PC-9 (cell line): ENCODE measurements at regions not wholly inside any gene's neighbourhood (a gene's known extent, or its start where the extent isn't known, plus 50 kb on each side); places are given as distances from the start of the nearest gene placed in this dataset.

ENCODE experiments used
- BruUV-seq: library from RNA; stranded (reverse); fragments of 400-500 nt; replicated peaks from 2 replicates; lab custom pipeline; 2021; lab: Mats Ljungman, UMichigan
- CTCF ChIA-PET: fragments of 300-600 bp; sonication (Branson Sonifier 250); formaldehyde crosslinking; loops from one replicate; lab custom pipeline; 2022; ENCODE audit warnings: antibody characterized with exemption; lab: Charles Lee
- POLR2A ChIA-PET: fragments of 300-600 bp; sonication (Branson Sonifier 250); formaldehyde crosslinking; loops from one replicate; lab custom pipeline; 2022; ENCODE audit warnings: antibody characterized with exemption; ENCODE audit not compliant: unreplicated experiment; lab: Charles Lee
- DNase-seq, 2 experiments: peaks; one replicate each; pipeline versions ENCODE4 v3.0.0 to v3.0.0-alpha.2; 2015 to 2022; ENCODE audit warnings: mixed read lengths in 1 of 2
- H2AFZ ChIP-seq: fragments of 200-600 bp; sonication (generic); 2 replicates; pipeline ENCODE4 v1.8.1; 2017; ENCODE audit warnings: antibody characterized with exemption
- H3F3A ChIP-seq: fragments of 200-600 bp; sonication (generic); 2 replicates; pipeline ENCODE4 v1.8.1; 2017; ENCODE audit warnings: antibody characterized with exemption, mild to moderate bottlenecking, low read depth; ENCODE audit not compliant: insufficient read depth
- H3K27ac ChIP-seq: fragments of 200-600 bp; sonication (generic); 2 replicates; pipeline ENCODE4 v1.6.1; 2016; ENCODE audit warnings: mixed run types
- H3K27me3 ChIP-seq: fragments of 200-600 bp; sonication (generic); 2 replicates; pipeline ENCODE4 v1.6.1; 2016; ENCODE audit warnings: low read depth, mixed run types; ENCODE audit not compliant: insufficient read depth
- H3K36me3 ChIP-seq: fragments of 200-600 bp; sonication (generic); 2 replicates; pipeline ENCODE4 v1.6.1; 2016; ENCODE audit warnings: low read depth, mixed run types
- H3K4me1 ChIP-seq: fragments of 200-600 bp; sonication (generic); replicated peaks from 2 replicates; pipeline ENCODE4 v1.6.1; 2016; ENCODE audit warnings: mixed run types; ENCODE audit not compliant: insufficient read depth
- H3K4me2 ChIP-seq: fragments of 200-600 bp; sonication (generic); 2 replicates; pipeline ENCODE4 v1.6.1; 2017; ENCODE audit warnings: mixed run types
- H3K4me3 ChIP-seq: fragments of 200-600 bp; sonication (generic); 2 replicates; pipeline ENCODE4 v1.6.1; 2016; ENCODE audit warnings: mixed run types
- H3K79me2 ChIP-seq: fragments of 200-600 bp; sonication (generic); 2 replicates; pipeline ENCODE4 v1.6.1; 2017; ENCODE audit warnings: low read depth, mixed run types
- H3K9me2 ChIP-seq: fragments of 200-600 bp; sonication (generic); 2 replicates; pipeline ENCODE4 v1.8.1; 2017; ENCODE audit warnings: mild to moderate bottlenecking; ENCODE audit not compliant: insufficient read depth
- H3K9me3 ChIP-seq: fragments of 200-600 bp; sonication (generic); 2 replicates; pipeline ENCODE4 v1.8.1; 2016; ENCODE audit warnings: low read depth; ENCODE audit not compliant: insufficient read depth
- H4K20me1 ChIP-seq: fragments of 200-600 bp; sonication (generic); 2 replicates; pipeline ENCODE4 v1.8.1; 2017; ENCODE audit not compliant: insufficient read depth
- CTCF ChIP-seq: fragments of 200-600 bp; sonication (generic); conservative IDR thresholded peaks from 2 replicates; pipeline ENCODE4 v1.6.1; 2017; ENCODE audit warnings: mixed run types, antibody characterized with exemption, mild to moderate bottlenecking, moderate library complexity
- EZH2 ChIP-seq: fragments of 200-600 bp; sonication (generic); IDR thresholded peaks from 2 replicates; pipeline ENCODE4 v1.8.0; 2017; ENCODE audit warnings: antibody characterized with exemption, low read depth
- intact Hi-C: fragments of 100-400 bp; cut with micrococcal nuclease; formaldehyde crosslinking; loops from one replicate; pipeline ENCODE4 v1.10.0; 2022; ENCODE audit not compliant: unreplicated experiment

- ChIA-PET POLR2A (no interaction called here), CTCF (no interaction called here)
- Histone ChIP-seq H4K20me1 (no peaks in the 10 kb centered on the region), H3K4me2 (no peak overlapping the region), H3K27me3 (no peaks in the 10 kb centered on the region), H3K9me3 (peaks cover 6% of the 10 kb centered on the region; the same call in 1 of the 2 replicates), H3K79me2 (no peaks in the 10 kb centered on the region), H3K27ac (no peak overlapping the region), H2AFZ (no peak overlapping the region), H3F3A (peaks cover 5% of the 10 kb centered on the region), H3K4me1 (peaks cover 30% of the 10 kb centered on the region), H3K4me3 (no peak overlapping the region), H3K9me2 (no peaks in the 10 kb centered on the region), H3K36me3 (0 out of 2 replicates have a peak, but pooled peaks cover 3% of the 10 kb centered on the region)
- no peak for DNase-seq
- intact Hi-C loops, result loop anchor here (10.0 kb wide), 1 partner anchor 269 kb away; no protein-coding TSS in a partner anchor
- TF ChIP-seq EZH2 (no peak), CTCF (no peak)
- BruUV-seq, result no TSS peak
These were observed 75.2 kb upstream of the ADTRP start for GRCh38 chr6:11853678-11854407.

GRCh38 chr6:11852061-11852651, 73.6 kb upstream of the ADTRP start:
- Histone ChIP-seq H3K4me1 (peaks cover 30% of the 10 kb centered on the region), H3K27me3 (no peaks in the 10 kb centered on the region), H3K4me3 (no peak overlapping the region), H3F3A (peaks cover 5% of the 10 kb centered on the region), H3K4me2 (no peak overlapping the region), H4K20me1 (no peaks in the 10 kb centered on the region), H3K9me3 (peaks cover 6% of the 10 kb centered on the region; the same call in 1 of the 2 replicates), H3K9me2 (no peaks in the 10 kb centered on the region), H3K79me2 (no peaks in the 10 kb centered on the region), H2AFZ (no peak overlapping the region), H3K36me3 (0 out of 2 replicates have a peak, but pooled peaks cover 3% of the 10 kb centered on the region), H3K27ac (no peak overlapping the region)
- no peak for DNase-seq
- ChIA-PET POLR2A (no interaction called here), CTCF (no interaction called here)
- intact Hi-C loops, result loop anchor here (10.0 kb wide), 1 partner anchor 267 kb away; no protein-coding TSS in a partner anchor
- TF ChIP-seq CTCF (no peak), EZH2 (no peak)
- BruUV-seq, result no TSS peak

GRCh38 chr6:11851387-11851786, 72.8 kb upstream of the ADTRP start:
- Histone ChIP-seq H3K4me2 (peak overlapping the region; percentile 15; the same call in 1 of the 2 replicates), H3K4me1 (peaks cover 35% of the 10 kb centered on the region), H3K36me3 (0 out of 2 replicates have a peak, but pooled peaks cover 3% of the 10 kb centered on the region), H3K27ac (peak overlapping the region; percentile 20), H3F3A (peaks cover 9% of the 10 kb centered on the region), H3K79me2 (no peaks in the 10 kb centered on the region), H2AFZ (no peak overlapping the region), H3K27me3 (no peaks in the 10 kb centered on the region), H3K4me3 (no peak overlapping the region), H3K9me3 (peaks cover 6% of the 10 kb centered on the region; the same call in 1 of the 2 replicates), H3K9me2 (no peaks in the 10 kb centered on the region), H4K20me1 (no peaks in the 10 kb centered on the region)
- DNase-seq, result peak; percentile 26 to 93
- no TSS peak for BruUV-seq
- CTCF ChIA-PET, result no interaction called here
- TF ChIP-seq CTCF (no peak), EZH2 (no peak)
- intact Hi-C loops, result loop anchor here (2.0 to 10.0 kb wide), 2 partner anchors 81 to 267 kb away; no protein-coding TSS in a partner anchor
- POLR2A ChIA-PET, result interaction anchor here (0.5 kb wide), 1 partner anchor 162 kb away, joined by 3 read pairs; no protein-coding TSS in a partner anchor
